H9 (cell line): ENCODE measurements at regions not wholly inside any gene's neighbourhood (a gene's known extent, or its start where the extent isn't known, plus 50 kb on each side); places are given as distances from the start of the nearest gene placed in this dataset.

Source experiments
- DNase-seq: peaks from one replicate; pipeline ENCODE4 v3.0.0-alpha.2; 2017
- H2AFZ ChIP-seq: one replicate; pipeline ENCODE4 v1.6.1; 2013; ENCODE audit warnings: mild to moderate bottlenecking, low read length, control low read depth, moderate library complexity
- H2AK5ac ChIP-seq: 2 replicates; pipeline ENCODE4 v1.6.1; 2013; ENCODE audit warnings: low read length, control low read depth, mixed read lengths; ENCODE audit not compliant: insufficient read length
- H2BK120ac ChIP-seq: one replicate; pipeline ENCODE4 v1.6.1; 2013; ENCODE audit warnings: low read depth, mild to moderate bottlenecking, low read length, control low read depth, inconsistent platforms; ENCODE audit not compliant: poor library complexity, severe bottlenecking
- H2BK12ac ChIP-seq: 2 replicates; pipeline ENCODE4 v1.6.1; 2013; ENCODE audit warnings: low read length, control low read depth, mixed read lengths, low read depth; ENCODE audit not compliant: insufficient read length
- H2BK15ac ChIP-seq: 2 replicates; pipeline ENCODE4 v1.6.1; 2013; ENCODE audit warnings: low read depth, low read length, control low read depth
- H2BK20ac ChIP-seq: one replicate; pipeline ENCODE4 v1.6.1; 2013; ENCODE audit warnings: low read depth, mild to moderate bottlenecking, low read length, control low read depth, inconsistent platforms; ENCODE audit not compliant: poor library complexity, severe bottlenecking
- H2BK5ac ChIP-seq: 2 replicates; pipeline ENCODE4 v1.6.1; 2013; ENCODE audit warnings: low read length, control low read depth, mixed read lengths; ENCODE audit not compliant: insufficient read length
- H3K14ac ChIP-seq: 2 replicates; pipeline ENCODE4 v1.6.1; 2013; ENCODE audit warnings: low read length, control low read depth; ENCODE audit not compliant: insufficient read depth
- H3K18ac ChIP-seq: 2 replicates; pipeline ENCODE4 v1.6.1; 2013; ENCODE audit warnings: low read depth, mild to moderate bottlenecking, mixed read lengths, low read length, control low read depth; ENCODE audit not compliant: insufficient read length
- H3K23ac ChIP-seq: 2 replicates; pipeline ENCODE4 v1.6.1; 2013; ENCODE audit warnings: low read length, control low read depth, mixed read lengths, low read depth; ENCODE audit not compliant: insufficient read length
- H3K23me2 ChIP-seq: 2 replicates; pipeline ENCODE4 v1.6.1; 2013; ENCODE audit warnings: low read depth, mild to moderate bottlenecking, mixed read lengths, low read length, control low read depth; ENCODE audit not compliant: insufficient read length, poor library complexity, severe bottlenecking
- H3K27ac ChIP-seq: 2 replicates; pipeline ENCODE4 v1.5.1; 2013; ENCODE audit warnings: low read length, control low read depth, mixed read lengths, low read depth; ENCODE audit not compliant: insufficient read length
- H3K27me3 ChIP-seq: 2 replicates; pipeline ENCODE4 v1.6.1; 2013; ENCODE audit warnings: low read length, control low read depth, inconsistent platforms; ENCODE audit not compliant: insufficient read depth
- H3K4ac ChIP-seq: 2 replicates; pipeline ENCODE4 v1.6.1; 2013; ENCODE audit warnings: low read depth, mild to moderate bottlenecking, control low read depth, inconsistent platforms, low read length, moderate library complexity
- H3K4me1 ChIP-seq: 2 replicates; pipeline ENCODE4 v1.6.1; 2013; ENCODE audit warnings: low read length, control low read depth, inconsistent platforms; ENCODE audit not compliant: insufficient read depth
- H3K4me2 ChIP-seq: 2 replicates; pipeline ENCODE4 v1.6.1; 2013; ENCODE audit warnings: low read length, control low read depth, mixed read lengths; ENCODE audit not compliant: insufficient read length, insufficient read depth
- H3K56ac ChIP-seq: 2 replicates; pipeline ENCODE4 v1.6.1; 2013; ENCODE audit warnings: low read depth, mild to moderate bottlenecking, mixed read lengths, low read length, control low read depth; ENCODE audit not compliant: insufficient read length
- H3K79me1 ChIP-seq: 2 replicates; pipeline ENCODE4 v1.6.1; 2013; ENCODE audit warnings: low read depth, mild to moderate bottlenecking, moderate library complexity, low read length, control low read depth, inconsistent platforms; ENCODE audit not compliant: insufficient read depth, poor library complexity, severe bottlenecking
- H3K79me2 ChIP-seq: 2 replicates; pipeline ENCODE4 v1.6.1; 2013; ENCODE audit warnings: low read length, control low read depth, inconsistent platforms; ENCODE audit not compliant: insufficient read depth
- H3K9ac ChIP-seq: 2 replicates; pipeline ENCODE4 v1.6.1; 2013; ENCODE audit warnings: low read length, control low read depth, mixed read lengths; ENCODE audit not compliant: insufficient read length; ENCODE audit errors: extremely low read depth
- H3K9me3 ChIP-seq: one replicate; pipeline ENCODE4 v1.6.1; 2013; ENCODE audit warnings: low read depth, low read length, inconsistent platforms; ENCODE audit not compliant: control insufficient read depth
- H3T11ph ChIP-seq: one replicate; pipeline ENCODE4 v1.6.1; 2013; ENCODE audit warnings: mild to moderate bottlenecking, low read length, control low read depth, inconsistent platforms
- H4K20me1 ChIP-seq: one replicate; pipeline ENCODE4 v1.6.1; 2013; ENCODE audit not compliant: control insufficient read depth, insufficient read length, insufficient read depth
- H4K5ac ChIP-seq: 2 replicates; pipeline ENCODE4 v1.6.1; 2013; ENCODE audit warnings: low read depth, mild to moderate bottlenecking, mixed read lengths, low read length, control low read depth; ENCODE audit not compliant: insufficient read length
- H4K8ac ChIP-seq: replicated peaks from 2 replicates; pipeline ENCODE4 v1.6.1; 2013; ENCODE audit warnings: low read length, control low read depth, mixed read lengths, low read depth; ENCODE audit not compliant: insufficient read length
- H4K91ac ChIP-seq: 2 replicates; pipeline ENCODE4 v1.6.1; 2013; ENCODE audit warnings: low read depth, mild to moderate bottlenecking, moderate library complexity, mixed read lengths, low read length, control low read depth; ENCODE audit not compliant: insufficient read length
- H3K27ac Mint-ChIP-seq, 3 experiments: 2 replicates in 2 of 3; 3 replicates in 1 of 3; pipeline ENCODE4 v1.8.0; 2020 to 2021; ENCODE audit warnings: mixed read lengths in 3 of 3, mild to moderate bottlenecking in 1 of 3, moderate library complexity in 1 of 3
- H3K27me3 Mint-ChIP-seq: 2 replicates; pipeline ENCODE4 v1.8.0; 2021; ENCODE audit warnings: low read depth, mild to moderate bottlenecking, moderate library complexity, mixed read lengths
- H3K36me3 Mint-ChIP-seq, 3 experiments: 2 replicates in 2 of 3; 3 replicates in 1 of 3; pipeline ENCODE4 v1.8.0; 2020 to 2021; ENCODE audit warnings: low read depth in 3 of 3, mixed read lengths in 3 of 3; ENCODE audit not compliant: insufficient read depth in 1 of 3
- H3K4me1 Mint-ChIP-seq, 2 experiments: 2 replicates each; pipeline ENCODE4 v1.8.0; 2020; ENCODE audit warnings: mixed read lengths in 2 of 2
- H3K4me3 Mint-ChIP-seq, 2 experiments: 2 replicates in 1 of 2; 3 replicates in 1 of 2; pipeline ENCODE4 v1.8.0; 2020 to 2021; ENCODE audit warnings: mild to moderate bottlenecking in 2 of 2, mixed read lengths in 2 of 2, moderate library complexity in 1 of 2
- H3K9me3 Mint-ChIP-seq, 2 experiments: 2 replicates in 1 of 2; 3 replicates in 1 of 2; pipeline ENCODE4 v1.8.0; 2020; ENCODE audit warnings: mild to moderate bottlenecking in 2 of 2, mixed read lengths in 2 of 2, moderate library complexity in 1 of 2
- WGBS: extraction: QIAGEN DNeasy Blood & Tissue Kit; methylation state at CpG from one replicate; pipeline ENCODE4 v1.1.7; 2013; ENCODE audit warnings: missing lambda C conversion rate, low lambda C conversion rate, mixed read lengths; ENCODE audit not compliant: insufficient read length; ENCODE audit errors: extremely low coverage; 5-methylcytosine and 5-hydroxymethylcytosine counted together
- TF ChIP-seq, protein P1 (sequence below): fragments of 200-600 bp; sonication (generic); conservative IDR thresholded peaks from 3 replicates; pipeline ENCODE4 v1.8.0; 2021; ENCODE audit warnings: antibody characterized with exemption, mild to moderate bottlenecking

DNA sequence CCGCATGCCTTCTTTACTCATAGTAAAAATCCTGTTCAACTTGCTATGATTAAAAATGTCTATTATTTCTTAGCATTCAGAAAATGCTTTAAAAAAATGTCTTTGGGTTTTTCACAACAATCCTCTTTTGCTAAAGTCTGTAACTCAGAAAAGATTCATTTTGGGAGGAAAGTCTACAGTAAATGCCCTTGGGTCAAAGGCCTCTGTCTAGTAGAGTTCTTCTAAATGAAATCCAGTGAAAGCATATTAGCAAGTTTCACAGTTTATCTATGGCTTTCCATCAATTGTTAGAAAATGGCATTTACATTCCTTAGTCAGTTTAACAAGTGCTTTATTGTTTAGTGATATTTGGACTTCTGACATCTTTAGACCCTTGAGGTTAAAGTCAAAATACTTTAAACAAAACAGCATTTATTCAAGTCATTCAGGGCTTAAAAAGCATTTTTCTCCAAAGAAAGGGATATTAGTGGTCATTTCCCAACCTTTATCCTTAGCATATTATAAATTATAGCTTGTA lies 137.1 kb upstream of the TARS1 start:
- no CpG with 5 or more reads among the region's 1 CpG for WGBS
- no peak overlapping the region for H2AK5ac ChIP-seq
- H2BK5ac ChIP-seq, result no peak overlapping the region
- H2BK15ac ChIP-seq, result no peak overlapping the region
- no peak overlapping the region for H3K18ac ChIP-seq
- no peaks in the 10 kb centered on the region for H3K27me3 ChIP-seq
- no peak overlapping the region for H3K23ac ChIP-seq
- H4K91ac ChIP-seq, result no peak overlapping the region
- no peak overlapping the region for H3K27ac Mint-ChIP-seq
- H3K4ac ChIP-seq, result no peak overlapping the region
- H4K8ac ChIP-seq, result no peak overlapping the region
- H3K23me2 ChIP-seq, result no peaks in the 10 kb centered on the region
- no peaks in the 10 kb centered on the region for H3K79me2 ChIP-seq
- H2BK20ac ChIP-seq, result no peak overlapping the region
- no peak for DNase-seq
- H4K20me1 ChIP-seq, result no peaks in the 10 kb centered on the region
- H3T11ph ChIP-seq, result no peak overlapping the region
- H3K4me2 ChIP-seq, result no peak overlapping the region
- H3K9ac ChIP-seq, result no peak overlapping the region
- H3K9me3 Mint-ChIP-seq, result no peaks in the 10 kb centered on the region
- H3K79me1 ChIP-seq, result no peaks in the 10 kb centered on the region
- H3K4me1 Mint-ChIP-seq, result peaks cover 11 to 13% of the 10 kb centered on the region in 2 experiments
- no peak overlapping the region for H2BK120ac ChIP-seq
- H3K27ac ChIP-seq, result no peak overlapping the region
- no peak overlapping the region for H2AFZ ChIP-seq
- no peak overlapping the region for H2BK12ac ChIP-seq
- H3K27me3 Mint-ChIP-seq, result no peaks in the 10 kb centered on the region
- no peak overlapping the region for H3K14ac ChIP-seq
- H4K5ac ChIP-seq, result no peak overlapping the region
- H3K36me3 Mint-ChIP-seq, result no peaks in the 10 kb centered on the region
- no peaks in the 10 kb centered on the region for H3K9me3 ChIP-seq
- H3K4me1 ChIP-seq, result no peaks in the 10 kb centered on the region
- no peak overlapping the region for H3K56ac ChIP-seq
- no peak overlapping the region for H3K4me3 Mint-ChIP-seq
- TF ChIP-seq, protein P1, sequence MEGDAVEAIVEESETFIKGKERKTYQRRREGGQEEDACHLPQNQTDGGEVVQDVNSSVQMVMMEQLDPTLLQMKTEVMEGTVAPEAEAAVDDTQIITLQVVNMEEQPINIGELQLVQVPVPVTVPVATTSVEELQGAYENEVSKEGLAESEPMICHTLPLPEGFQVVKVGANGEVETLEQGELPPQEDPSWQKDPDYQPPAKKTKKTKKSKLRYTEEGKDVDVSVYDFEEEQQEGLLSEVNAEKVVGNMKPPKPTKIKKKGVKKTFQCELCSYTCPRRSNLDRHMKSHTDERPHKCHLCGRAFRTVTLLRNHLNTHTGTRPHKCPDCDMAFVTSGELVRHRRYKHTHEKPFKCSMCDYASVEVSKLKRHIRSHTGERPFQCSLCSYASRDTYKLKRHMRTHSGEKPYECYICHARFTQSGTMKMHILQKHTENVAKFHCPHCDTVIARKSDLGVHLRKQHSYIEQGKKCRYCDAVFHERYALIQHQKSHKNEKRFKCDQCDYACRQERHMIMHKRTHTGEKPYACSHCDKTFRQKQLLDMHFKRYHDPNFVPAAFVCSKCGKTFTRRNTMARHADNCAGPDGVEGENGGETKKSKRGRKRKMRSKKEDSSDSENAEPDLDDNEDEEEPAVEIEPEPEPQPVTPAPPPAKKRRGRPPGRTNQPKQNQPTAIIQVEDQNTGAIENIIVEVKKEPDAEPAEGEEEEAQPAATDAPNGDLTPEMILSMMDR, result no peak
